Lung microvascular endothelial cell (primary cell): ENCODE measurements at regions not wholly inside any gene's neighbourhood (a gene's known extent, or its start where the extent isn't known, plus 50 kb on each side); places are given as distances from the start of the nearest gene placed in this dataset.
"Not testable (repeated sequence)": the region's sequence is repeated elsewhere in the genome, so short reads cannot be mapped to it uniquely, and the experiment has no call there.

Experiments
- DNase-seq, 2 donors: peaks; one replicate each; pipeline versions ENCODE4 v3.0.0 to v3.0.0-alpha.2; 2010; ENCODE audit warnings: low read depth in 2 of 2

- no peak for DNase-seq
Measured at GRCh38 chr4:82090717-82091116, 283.1 kb downstream of the HNRNPD start.

- no peak for DNase-seq
Measured at GRCh38 chr4:82084747-82085146, 289.0 kb downstream of the HNRNPD start.

GRCh38 chr4:82077471-82077995 lies 296.3 kb downstream of the HNRNPD start:
- not testable (repeated sequence) for DNase-seq

GRCh38 chr4:82076809-82077208 lies 297.0 kb downstream of the HNRNPD start:
- no peak for DNase-seq

- no peak for DNase-seq
Measured at GRCh38 chr4:82076359-82076758, 297.4 kb downstream of the HNRNPD start.

- DNase-seq = no peak
Measured at GRCh38 chr4:82071951-82072350, 301.8 kb downstream of the HNRNPD start.

- no peak for DNase-seq
Measured at GRCh38 chr4:82069883-82070638, 303.7 kb downstream of the HNRNPD start.

- DNase-seq = no peak
Measured at GRCh38 chr4:82063017-82063416, 310.8 kb downstream of the HNRNPD start.

- DNase-seq = no peak
Measured at GRCh38 chr4:82057990-82058544, 315.7 kb downstream of the HNRNPD start.

GRCh38 chr4:82055156-82055555 lies 318.6 kb downstream of the HNRNPD start:
- DNase-seq = no peak

GRCh38 chr4:82053396-82053795 lies 320.4 kb downstream of the HNRNPD start:
- DNase-seq = no peak

- no peak for DNase-seq
Measured at GRCh38 chr4:82050796-82051195, 323.0 kb downstream of the HNRNPD start.

GRCh38 chr4:82049294-82049693 lies 324.5 kb downstream of the HNRNPD start:
- no peak for DNase-seq

- DNase-seq = no peak
Measured at GRCh38 chr4:82047731-82048130, 326.1 kb downstream of the HNRNPD start.

- DNase-seq = no peak
Measured at GRCh38 chr4:82046796-82047195, 327.0 kb downstream of the HNRNPD start.

GRCh38 chr4:82045267-82045666 lies 328.5 kb downstream of the HNRNPD start:
- no peak for DNase-seq

- no peak for DNase-seq
Measured at GRCh38 chr4:82044141-82044993, 329.4 kb downstream of the HNRNPD start.

GRCh38 chr4:82043809-82044137 lies 330.0 kb downstream of the HNRNPD start:
- DNase-seq = no peak

- no peak for DNase-seq
Measured at GRCh38 chr4:82043081-82043808, 330.5 kb downstream of the HNRNPD start.

GRCh38 chr4:82042042-82042441 lies 331.7 kb downstream of the HNRNPD start:
- DNase-seq = no peak

GRCh38 chr4:82038936-82039335 lies 334.9 kb downstream of the HNRNPD start:
- DNase-seq = no peak

- DNase-seq = no peak
Measured at GRCh38 chr4:82036181-82036580, 337.6 kb downstream of the HNRNPD start.
